Activated T-helper 2 cell treated with anti-CD3 and anti-CD28 coated beads, Interferon-gamma antibody, Interleukin-2, Interleukin-4, amounts not matched to agents 10 μg/mL and 5 μg/mL and 100 μg/mL, durations not matched to agents 14 hours and 24 hours and 36 hours (primary cell): ENCODE measurements at regions not wholly inside any gene's neighbourhood (a gene's known extent, or its start where the extent isn't known, plus 50 kb on each side); places are given as distances from the start of the nearest gene placed in this dataset.

Source experiments
- DNase-seq: peaks from one replicate; pipeline ENCODE4 v3.0.0; 2021; ENCODE audit warnings: low spot score
- H3K27ac Mint-ChIP-seq: one replicate; pipeline ENCODE4 v1.8.0; 2021; ENCODE audit warnings: mixed read lengths
- H3K27me3 Mint-ChIP-seq: one replicate; pipeline ENCODE4 v1.8.0; 2021; ENCODE audit warnings: low read depth, mixed read lengths
- H3K36me3 Mint-ChIP-seq: one replicate; pipeline ENCODE4 v1.8.0; 2021; ENCODE audit warnings: low read depth, mixed read lengths
- H3K4me1 Mint-ChIP-seq: one replicate; pipeline ENCODE4 v1.8.0; 2021; ENCODE audit warnings: low read depth, mixed read lengths
- H3K4me3 Mint-ChIP-seq: one replicate; pipeline ENCODE4 v1.8.0; 2021; ENCODE audit warnings: low read depth, mild to moderate bottlenecking, moderate library complexity, mixed read lengths
- H3K9me3 Mint-ChIP-seq: one replicate; pipeline ENCODE4 v1.8.0; 2021; ENCODE audit warnings: mixed read lengths
- intact Hi-C: fragments of 100-400 bp; cut with micrococcal nuclease; formaldehyde crosslinking; loops from one replicate; pipeline ENCODE4 v1.15.1; 2023

DNA sequence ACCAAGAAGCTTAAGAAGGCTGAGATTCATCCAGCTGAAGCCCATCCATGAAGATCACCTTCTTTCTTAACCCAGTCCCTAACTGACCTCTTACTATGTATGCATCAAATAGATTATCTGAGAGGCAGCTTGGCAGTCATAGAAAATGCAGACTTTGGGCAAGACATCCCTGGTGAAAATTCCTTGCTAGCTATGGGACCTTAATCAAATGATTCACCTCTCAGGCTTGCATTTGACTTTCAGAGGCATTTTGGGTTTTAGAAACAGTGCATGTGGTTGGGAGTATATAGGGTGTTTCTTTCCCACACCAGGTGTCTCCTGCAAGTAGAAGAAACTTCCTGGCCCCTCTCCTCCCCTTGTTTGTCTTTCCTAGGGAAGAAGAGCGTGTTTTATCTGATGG lies 188.5 kb upstream of the ISX start:
- Mint-ChIP-seq H3K36me3 (no peaks in the 10 kb centered on the region), H3K27ac (no peak overlapping the region), H3K9me3 (no peaks in the 10 kb centered on the region), H3K4me3 (no peak overlapping the region), H3K4me1 (no peaks in the 10 kb centered on the region), H3K27me3 (no peaks in the 10 kb centered on the region)
- no peak for DNase-seq
- intact Hi-C loops: no loop called here

GRCh38 chr22:34878171-34878570 lies 187.8 kb upstream of the ISX start:
- Mint-ChIP-seq H3K4me3 (no peak overlapping the region), H3K36me3 (no peaks in the 10 kb centered on the region), H3K27me3 (no peaks in the 10 kb centered on the region), H3K9me3 (no peaks in the 10 kb centered on the region), H3K27ac (no peak overlapping the region), H3K4me1 (no peaks in the 10 kb centered on the region)
- intact Hi-C loops: no loop called here
- no peak for DNase-seq

GRCh38 chr22:34879001-34879400 lies 187.0 kb upstream of the ISX start:
- no peak for DNase-seq
- intact Hi-C loops: no loop called here
- Mint-ChIP-seq H3K27me3 (no peaks in the 10 kb centered on the region), H3K4me3 (no peak overlapping the region), H3K36me3 (no peaks in the 10 kb centered on the region), H3K9me3 (no peaks in the 10 kb centered on the region), H3K27ac (no peak overlapping the region), H3K4me1 (no peaks in the 10 kb centered on the region)

GRCh38 chr22:34880662-34881061 lies 185.3 kb upstream of the ISX start:
- H3K4me3 Mint-ChIP-seq: no peak overlapping the region
- no peaks in the 10 kb centered on the region for H3K27me3 Mint-ChIP-seq
- no peak overlapping the region for H3K27ac Mint-ChIP-seq
- no peaks in the 10 kb centered on the region for H3K4me1 Mint-ChIP-seq
- H3K36me3 Mint-ChIP-seq: no peaks in the 10 kb centered on the region
- no peak for DNase-seq
- H3K9me3 Mint-ChIP-seq: no peaks in the 10 kb centered on the region
- intact Hi-C loops: no loop called here

GRCh38 chr22:34881453-34881852 lies 184.5 kb upstream of the ISX start:
- H3K27ac Mint-ChIP-seq: no peak overlapping the region
- intact Hi-C loops: no loop called here

GRCh38 chr22:34885852-34886251 lies 180.1 kb upstream of the ISX start:
- Mint-ChIP-seq H3K4me3 (no peak overlapping the region), H3K36me3 (no peaks in the 10 kb centered on the region), H3K4me1 (no peaks in the 10 kb centered on the region), H3K9me3 (peaks cover 13% of the 10 kb centered on the region), H3K27ac (no peak overlapping the region), H3K27me3 (no peaks in the 10 kb centered on the region)
- no peak for DNase-seq
- intact Hi-C loops: no loop called here

More at GRCh38 chr22:34881453-34881852, 184.5 kb upstream of the ISX start:
- no peak for DNase-seq
- H3K9me3 Mint-ChIP-seq: no peaks in the 10 kb centered on the region
- H3K36me3 Mint-ChIP-seq: no peaks in the 10 kb centered on the region
- H3K27me3 Mint-ChIP-seq: no peaks in the 10 kb centered on the region
- H3K4me1 Mint-ChIP-seq: no peaks in the 10 kb centered on the region
- no peak overlapping the region for H3K4me3 Mint-ChIP-seq

GRCh38 chr22:34886391-34886790 lies 179.6 kb upstream of the ISX start:
- Mint-ChIP-seq H3K36me3 (no peaks in the 10 kb centered on the region), H3K9me3 (peaks cover 18% of the 10 kb centered on the region), H3K27ac (no peak overlapping the region), H3K4me3 (no peak overlapping the region), H3K27me3 (no peaks in the 10 kb centered on the region), H3K4me1 (no peaks in the 10 kb centered on the region)
- no peak for DNase-seq
- intact Hi-C loops: no loop called here

GRCh38 chr22:34886812-34887211 lies 179.1 kb upstream of the ISX start:
- intact Hi-C loops: no loop called here
- Mint-ChIP-seq H3K36me3 (no peaks in the 10 kb centered on the region), H3K27ac (no peak overlapping the region), H3K4me1 (no peaks in the 10 kb centered on the region), H3K9me3 (peaks cover 22% of the 10 kb centered on the region), H3K27me3 (no peaks in the 10 kb centered on the region), H3K4me3 (no peak overlapping the region)
- no peak for DNase-seq

- Mint-ChIP-seq H3K9me3 (peaks cover 17% of the 10 kb centered on the region), H3K4me3 (no peak overlapping the region), H3K4me1 (no peaks in the 10 kb centered on the region), H3K36me3 (no peaks in the 10 kb centered on the region), H3K27me3 (no peaks in the 10 kb centered on the region), H3K27ac (no peak overlapping the region)
- intact Hi-C loops: no loop called here
- DNase-seq: no peak
These were observed 168.8 kb upstream of the ISX start for GRCh38 chr22:34897126-34897525.

DNA sequence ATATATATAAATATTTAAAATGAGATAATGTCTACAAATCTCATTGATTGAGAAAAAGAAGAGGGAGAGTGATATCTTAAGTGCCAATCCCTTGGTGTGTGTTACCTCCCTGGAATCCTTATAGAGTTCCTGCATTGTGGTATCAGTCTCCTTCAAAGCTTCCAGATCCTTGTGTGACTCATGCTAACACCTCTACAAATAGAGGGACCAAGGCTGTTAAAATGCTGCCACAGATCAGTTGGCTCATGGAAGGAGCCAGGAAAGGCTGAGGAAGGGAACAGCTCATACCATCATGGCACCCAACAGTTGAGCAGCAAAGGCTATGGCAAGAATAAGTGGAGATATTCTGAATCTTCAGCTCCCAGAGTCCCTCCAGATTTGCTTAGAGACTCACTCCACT lies 163.6 kb upstream of the ISX start:
- intact Hi-C loops: no loop called here
- Mint-ChIP-seq H3K4me3 (no peak overlapping the region), H3K27ac (no peak overlapping the region), H3K36me3 (no peaks in the 10 kb centered on the region), H3K4me1 (no peaks in the 10 kb centered on the region), H3K27me3 (no peaks in the 10 kb centered on the region), H3K9me3 (no peaks in the 10 kb centered on the region)
- DNase-seq: no peak

GRCh38 chr22:34903416-34903815 lies 162.5 kb upstream of the ISX start:
- no peaks in the 10 kb centered on the region for H3K27me3 Mint-ChIP-seq
- DNase-seq: no peak
- no peak overlapping the region for H3K4me3 Mint-ChIP-seq
- no peaks in the 10 kb centered on the region for H3K4me1 Mint-ChIP-seq
- H3K36me3 Mint-ChIP-seq: no peaks in the 10 kb centered on the region
- H3K9me3 Mint-ChIP-seq: no peaks in the 10 kb centered on the region
- H3K27ac Mint-ChIP-seq: no peak overlapping the region
- intact Hi-C loops: no loop called here

DNA sequence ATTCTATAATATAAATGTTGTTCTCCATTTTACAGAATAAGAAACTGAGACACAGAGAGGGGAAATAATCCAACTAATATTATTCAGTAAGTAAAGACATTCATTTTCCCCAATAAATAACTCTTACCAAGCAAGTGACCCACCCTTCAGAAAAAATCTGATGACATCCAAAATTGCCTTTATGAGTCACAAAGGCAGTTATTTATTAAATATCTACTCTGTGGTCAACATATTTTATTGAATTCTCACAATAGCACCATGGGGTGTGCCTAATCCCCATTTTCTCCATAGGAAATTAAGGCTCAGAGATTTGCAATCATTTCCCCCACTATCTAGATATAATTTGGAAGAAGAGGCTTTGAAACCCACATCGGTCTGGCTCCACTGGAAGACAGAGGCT lies 161.5 kb upstream of the ISX start:
- Mint-ChIP-seq H3K27ac (no peak overlapping the region), H3K27me3 (no peaks in the 10 kb centered on the region), H3K4me1 (no peaks in the 10 kb centered on the region), H3K4me3 (no peak overlapping the region), H3K9me3 (no peaks in the 10 kb centered on the region), H3K36me3 (no peaks in the 10 kb centered on the region)
- intact Hi-C loops: no loop called here
- no peak for DNase-seq

- Mint-ChIP-seq H3K36me3 (no peaks in the 10 kb centered on the region), H3K27me3 (no peaks in the 10 kb centered on the region), H3K27ac (no peak overlapping the region), H3K9me3 (peaks cover 3% of the 10 kb centered on the region), H3K4me1 (no peaks in the 10 kb centered on the region), H3K4me3 (no peak overlapping the region)
- intact Hi-C loops: no loop called here
- DNase-seq: no peak
These were observed 152.1 kb upstream of the ISX start for GRCh38 chr22:34913826-34914225.

DNA sequence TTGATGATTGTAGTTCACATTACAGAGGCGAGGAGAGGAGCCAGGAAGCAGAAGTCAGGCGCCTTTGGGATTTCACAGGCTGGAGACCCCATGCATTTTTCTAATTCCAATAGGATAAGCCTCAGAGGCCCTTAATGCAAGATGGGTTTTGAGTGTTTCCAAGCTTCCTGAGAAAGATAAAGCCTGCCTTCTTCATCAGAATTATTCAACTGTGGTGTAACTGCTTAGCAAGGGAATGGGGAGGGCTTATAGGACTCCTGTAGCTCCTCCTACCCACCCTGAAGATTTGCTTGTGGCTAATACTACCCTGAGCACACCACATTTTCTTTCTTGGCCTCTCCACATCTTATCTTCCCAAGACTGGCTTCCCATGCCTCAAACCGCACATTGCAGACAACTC lies 151.1 kb upstream of the ISX start:
- intact Hi-C loops: no loop called here
- no peak overlapping the region for H3K4me3 Mint-ChIP-seq
- no peaks in the 10 kb centered on the region for H3K4me1 Mint-ChIP-seq
- no peaks in the 10 kb centered on the region for H3K27me3 Mint-ChIP-seq
- DNase-seq: no peak
- H3K36me3 Mint-ChIP-seq: no peaks in the 10 kb centered on the region
- peaks cover 3% of the 10 kb centered on the region for H3K9me3 Mint-ChIP-seq
- no peak overlapping the region for H3K27ac Mint-ChIP-seq
